Endothelial cell of umbilical vein (primary cell): ENCODE measurements at regions not wholly inside any gene's neighbourhood (a gene's known extent, or its start where the extent isn't known, plus 50 kb on each side); places are given as distances from the start of the nearest gene placed in this dataset.

Source experiments
- BruUV-seq: library from RNA; stranded (reverse); fragments of 400-500 nt; replicated peaks from 2 replicates; lab custom pipeline; 2021; lab: Mats Ljungman, UMichigan
- CTCF ChIA-PET: fragments of 300-600, 350-600 bp; sonication (Branson Sonifier 250); formaldehyde crosslinking; loops from one replicate; lab custom pipeline; 2021; ENCODE audit warnings: antibody characterized with exemption, inconsistent platforms; lab: Charles Lee
- POLR2A ChIA-PET: fragments of 300-600, 350-600 bp; sonication (Branson Sonifier 250); formaldehyde crosslinking; loops from one replicate; lab custom pipeline; 2021; ENCODE audit warnings: antibody characterized with exemption, inconsistent platforms; lab: Charles Lee
- DNase-seq: peaks from one replicate; pipeline ENCODE4 v3.0.0-alpha.2; 2011; ENCODE audit warnings: low read depth, low spot score
- FAIRE-seq: peaks from 2 replicates; lab custom pipeline; 2011; peaks lifted over from hg19 to GRCh38; lab: Jason Lieb, UNC
- H2AFZ ChIP-seq: 2 replicates; pipeline ENCODE4 v1.6.0; 2012; ENCODE audit warnings: low read depth, low read length, control low read depth, inconsistent platforms
- H3K27ac ChIP-seq: 2 replicates; pipeline ENCODE4 v1.5.1; 2011; ENCODE audit warnings: low read depth, mild to moderate bottlenecking, control low read depth, low read length, moderate library complexity; ENCODE audit not compliant: insufficient read depth
- H3K27me3 ChIP-seq, 2 experiments: 2 replicates each; pipeline versions ENCODE4 v1.6.0 to v1.6.1; 2011; ENCODE audit warnings: low read length in 2 of 2, mixed read lengths in 1 of 2; ENCODE audit not compliant: control insufficient read depth in 2 of 2, insufficient read depth in 2 of 2
- H3K36me3 ChIP-seq, 2 experiments: 2 replicates in 1 of 2; 3 replicates in 1 of 2; pipeline ENCODE4 v1.5.1; 2011; ENCODE audit warnings: low read length in 2 of 2, mild to moderate bottlenecking in 1 of 2, moderate library complexity in 1 of 2; ENCODE audit not compliant: control insufficient read depth in 2 of 2, insufficient read depth in 2 of 2; ENCODE audit errors: extremely low read depth in 1 of 2
- H3K4me1 ChIP-seq: 3 replicates; pipeline ENCODE4 v1.5.1; 2011; ENCODE audit warnings: mild to moderate bottlenecking, low read length; ENCODE audit not compliant: control insufficient read depth, insufficient read depth; ENCODE audit errors: extremely low read depth
- H3K4me2 ChIP-seq: 2 replicates; pipeline ENCODE4 v1.6.1; 2011; ENCODE audit warnings: low read length, control low read depth, mixed read lengths; ENCODE audit not compliant: insufficient read depth
- H3K4me3 ChIP-seq, 3 experiments: fragments of 200-600 bp in 1 of 3; sonication (generic), shearing (Covaris generic) in 1 of 3; replicated peaks in 1 of 3; 2 replicates each; pipeline ENCODE4 v1.5.1; 2011 to 2016; ENCODE audit warnings: control low read depth in 3 of 3, low read length in 3 of 3, mild to moderate bottlenecking in 2 of 3, inconsistent platforms in 1 of 3, low read depth in 1 of 3, moderate library complexity in 1 of 3; ENCODE audit not compliant: insufficient read depth in 1 of 3
- H3K79me2 ChIP-seq: 2 replicates; pipeline ENCODE4 v1.6.0; 2012; ENCODE audit warnings: low read length, inconsistent platforms; ENCODE audit not compliant: control insufficient read depth, insufficient read depth
- H3K9ac ChIP-seq: replicated peaks from 2 replicates; pipeline ENCODE3; 2011; ENCODE audit warnings: low read length, control low read depth; ENCODE audit not compliant: insufficient read depth; ENCODE audit errors: extremely low read depth
- H3K9me1 ChIP-seq: replicated peaks from 3 replicates; pipeline ENCODE4 v1.6.0; 2011; ENCODE audit warnings: mild to moderate bottlenecking, low read length; ENCODE audit not compliant: control insufficient read depth, insufficient read depth; ENCODE audit errors: extremely low read depth
- H3K9me3 ChIP-seq: replicated peaks from 2 replicates; pipeline ENCODE4 v1.5.1; 2012; ENCODE audit warnings: low read length, inconsistent platforms; ENCODE audit not compliant: control insufficient read depth, insufficient read depth
- H4K20me1 ChIP-seq: replicated peaks from 2 replicates; pipeline ENCODE3; 2011; ENCODE audit warnings: mild to moderate bottlenecking, low read length; ENCODE audit not compliant: control insufficient read depth, insufficient read depth; ENCODE audit errors: extremely low read depth
- EZH2 ChIP-seq: IDR thresholded peaks from 2 replicates; pipeline ENCODE4 v1.6.1; 2012; ENCODE audit warnings: borderline replicate concordance, low read depth, mild to moderate bottlenecking, moderate library complexity, low read length, inconsistent platforms; ENCODE audit not compliant: severe bottlenecking
- FOS ChIP-seq: IDR thresholded peaks from 2 replicates; pipeline ENCODE4 v1.6.1; 2011; ENCODE audit warnings: mild to moderate bottlenecking, low read length, moderate library complexity, borderline replicate concordance; ENCODE audit not compliant: insufficient read depth
- GATA2 ChIP-seq: IDR thresholded peaks from 2 replicates; pipeline ENCODE4 v1.7.0; 2011; ENCODE audit warnings: low read depth, mild to moderate bottlenecking, moderate library complexity, mixed read lengths, low read length; ENCODE audit not compliant: insufficient read length, insufficient read depth
- JUN ChIP-seq: IDR thresholded peaks from 2 replicates; pipeline ENCODE4 v1.6.1; 2011; ENCODE audit warnings: borderline replicate concordance, low read depth; ENCODE audit not compliant: insufficient read length, insufficient read depth
- MYC ChIP-seq: IDR thresholded peaks from one replicate; pipeline ENCODE4 v1.6.1; 2011; ENCODE audit warnings: mild to moderate bottlenecking, low read depth, low read length
- POLR2A ChIP-seq: IDR thresholded peaks from 2 replicates; pipeline ENCODE4 v1.6.1; 2012; ENCODE audit warnings: low read depth, mild to moderate bottlenecking, control low read depth, low read length
- POLR2AphosphoS5 ChIP-seq: IDR thresholded peaks from 2 replicates; pipeline ENCODE4 v1.6.1; 2012; ENCODE audit warnings: low read depth, mild to moderate bottlenecking, control low read depth, low read length, moderate library complexity; ENCODE audit not compliant: insufficient read depth
- dilution Hi-C: fragments of 300-500 bp; cut with MboI; formaldehyde crosslinking; loops from one replicate; pipeline ENCODE4 v1.15.0; 2019; ENCODE audit warnings: low sequenced_read_pairs; ENCODE audit not compliant: extremely low pct_ligation_motif_present
- intact Hi-C: fragments of 100-400 bp; cut with micrococcal nuclease; formaldehyde crosslinking; loops from one replicate; pipeline ENCODE4 v1.10.0; 2022
- TF ChIP-seq, protein P1 (sequence below): IDR thresholded peaks from 2 replicates; pipeline ENCODE4 v1.6.1; 2011; ENCODE audit not compliant: insufficient read depth, insufficient read length
- TF ChIP-seq, protein P2 (sequence below), 2 donors: IDR thresholded peaks; 1 replicate in 1 of 2; 2 replicates in 1 of 2; pipeline ENCODE4 v1.5.1; 2011; ENCODE audit warnings: low read length in 2 of 2, mild to moderate bottlenecking in 2 of 2, moderate library complexity in 2 of 2, control low read depth in 1 of 2, inconsistent platforms in 1 of 2, low read depth in 1 of 2; ENCODE audit not compliant: insufficient read depth in 1 of 2; ENCODE audit errors: extremely low read depth in 1 of 2

DNA sequence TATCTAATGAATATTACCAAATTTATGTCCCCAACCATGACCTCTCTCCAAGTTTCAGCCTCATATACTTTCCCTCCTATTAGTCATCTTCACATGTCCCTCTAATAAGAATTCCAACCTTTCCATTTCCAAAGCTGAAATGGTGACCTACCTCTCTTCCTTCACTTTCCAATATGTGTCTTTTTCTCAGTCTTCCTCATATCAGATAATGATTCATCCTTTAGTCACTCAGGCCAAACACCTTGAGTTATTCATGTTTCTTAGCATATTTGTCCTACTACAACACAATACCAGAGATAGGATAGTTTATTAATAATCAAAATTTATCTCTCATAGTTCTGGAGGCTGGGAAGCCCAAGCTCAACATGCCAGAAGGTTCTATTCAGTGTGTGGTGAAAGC lies 318.5 kb upstream of the ZWINT start:
- TF ChIP-seq EZH2 (no peak), MYC (no peak), FOS (no peak), POLR2AphosphoS5 (no peak)
- TF ChIP-seq, protein P1, sequence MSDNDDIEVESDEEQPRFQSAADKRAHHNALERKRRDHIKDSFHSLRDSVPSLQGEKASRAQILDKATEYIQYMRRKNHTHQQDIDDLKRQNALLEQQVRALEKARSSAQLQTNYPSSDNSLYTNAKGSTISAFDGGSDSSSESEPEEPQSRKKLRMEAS, result no peak
- CTCF ChIA-PET, result no interaction called here
- Histone ChIP-seq H3K27ac (no peak overlapping the region), H3K9me3 (no peaks in the 10 kb centered on the region), H3K36me3 (no peaks in the 10 kb centered on the region), H3K9me1 (no peaks in the 10 kb centered on the region), H3K79me2 (no peaks in the 10 kb centered on the region), H3K4me3 (no peak overlapping the region), H4K20me1 (no peaks in the 10 kb centered on the region), H3K4me2 (no peak overlapping the region), H2AFZ (no peak overlapping the region), H3K4me1 (no peaks in the 10 kb centered on the region), H3K9ac (no peak overlapping the region), H3K27me3 (no peaks in the 10 kb centered on the region)
- BruUV-seq, result no TSS peak
- POLR2A ChIA-PET, result no interaction called here
- intact Hi-C loops, result no loop called here
- FAIRE-seq, result no peak
- DNase-seq, result no peak
- dilution Hi-C loops, result no loop called here

DNA sequence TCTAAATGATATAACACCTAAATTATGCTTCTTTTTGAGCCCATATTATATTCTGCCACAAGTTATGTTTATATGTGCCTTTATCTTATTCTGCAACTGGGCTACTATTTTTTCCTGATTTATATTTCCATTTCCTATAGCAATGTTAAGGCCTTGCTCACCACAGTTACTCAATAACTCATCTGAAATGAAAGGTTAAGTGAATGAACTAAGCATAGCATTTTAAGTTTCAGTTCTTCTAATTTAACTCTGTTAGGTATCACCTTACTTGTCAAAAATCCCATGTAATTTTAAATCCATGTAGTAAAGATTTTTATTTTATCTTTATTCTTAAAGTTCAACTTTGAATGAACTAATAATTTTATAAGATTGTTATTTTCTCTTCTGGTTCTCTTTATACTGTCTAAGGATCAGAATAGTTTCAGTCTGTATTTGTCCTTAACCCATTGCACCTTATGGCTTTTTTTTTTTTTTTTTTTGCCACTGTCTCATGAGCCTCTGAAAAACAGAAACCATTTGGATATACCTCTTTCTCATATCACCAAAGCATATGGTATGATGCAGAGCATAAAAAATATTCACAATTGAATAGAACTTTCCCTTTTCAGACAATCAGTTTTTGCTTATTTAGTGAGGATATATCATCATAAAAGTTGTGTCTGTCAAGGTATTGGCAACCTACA lies 301.8 kb upstream of the ZWINT start:
- Histone ChIP-seq H3K4me3 (no peak overlapping the region), H3K9me1 (no peaks in the 10 kb centered on the region), H3K36me3 (no peaks in the 10 kb centered on the region), H2AFZ (no peak overlapping the region), H3K27ac (no peak overlapping the region), H3K4me1 (no peaks in the 10 kb centered on the region), H3K79me2 (no peaks in the 10 kb centered on the region), H4K20me1 (no peaks in the 10 kb centered on the region), H3K9ac (no peak overlapping the region), H3K9me3 (peaks cover 3% of the 10 kb centered on the region), H3K27me3 (no peaks in the 10 kb centered on the region), H3K4me2 (no peak overlapping the region)
- BruUV-seq, result no TSS peak
- no peak for TF ChIP-seq MYC
- TF ChIP-seq EZH2, result no peak
- no peak for TF ChIP-seq POLR2A
- TF ChIP-seq, protein P2, sequence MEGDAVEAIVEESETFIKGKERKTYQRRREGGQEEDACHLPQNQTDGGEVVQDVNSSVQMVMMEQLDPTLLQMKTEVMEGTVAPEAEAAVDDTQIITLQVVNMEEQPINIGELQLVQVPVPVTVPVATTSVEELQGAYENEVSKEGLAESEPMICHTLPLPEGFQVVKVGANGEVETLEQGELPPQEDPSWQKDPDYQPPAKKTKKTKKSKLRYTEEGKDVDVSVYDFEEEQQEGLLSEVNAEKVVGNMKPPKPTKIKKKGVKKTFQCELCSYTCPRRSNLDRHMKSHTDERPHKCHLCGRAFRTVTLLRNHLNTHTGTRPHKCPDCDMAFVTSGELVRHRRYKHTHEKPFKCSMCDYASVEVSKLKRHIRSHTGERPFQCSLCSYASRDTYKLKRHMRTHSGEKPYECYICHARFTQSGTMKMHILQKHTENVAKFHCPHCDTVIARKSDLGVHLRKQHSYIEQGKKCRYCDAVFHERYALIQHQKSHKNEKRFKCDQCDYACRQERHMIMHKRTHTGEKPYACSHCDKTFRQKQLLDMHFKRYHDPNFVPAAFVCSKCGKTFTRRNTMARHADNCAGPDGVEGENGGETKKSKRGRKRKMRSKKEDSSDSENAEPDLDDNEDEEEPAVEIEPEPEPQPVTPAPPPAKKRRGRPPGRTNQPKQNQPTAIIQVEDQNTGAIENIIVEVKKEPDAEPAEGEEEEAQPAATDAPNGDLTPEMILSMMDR (IDR thresholded peaks at IDR 0.05; ENCODE audit: extremely low read depth in 1 of 2, insufficient read depth in 1 of 2, low read depth in 1 of 2, low read length in 2 of 2), result no peak
- no peak for TF ChIP-seq JUN
- no peak for TF ChIP-seq GATA2
- TF ChIP-seq POLR2AphosphoS5, result no peak
- DNase-seq (no peak), FAIRE-seq (no peak)
- intact Hi-C loops, result no loop called here
- dilution Hi-C loops, result no loop called here
- CTCF ChIA-PET, result no interaction called here
- POLR2A ChIA-PET, result no interaction called here
